ENCODE measurements at regions not wholly inside any gene's neighbourhood (a gene's known extent, or its start where the extent isn't known, plus 50 kb on each side); places are given as distances from the start of the nearest gene placed in this dataset.
"Not testable (repeated sequence)": the region's sequence is repeated elsewhere in the genome, so short reads cannot be mapped to it uniquely, and the experiment has no call there.

DNA sequence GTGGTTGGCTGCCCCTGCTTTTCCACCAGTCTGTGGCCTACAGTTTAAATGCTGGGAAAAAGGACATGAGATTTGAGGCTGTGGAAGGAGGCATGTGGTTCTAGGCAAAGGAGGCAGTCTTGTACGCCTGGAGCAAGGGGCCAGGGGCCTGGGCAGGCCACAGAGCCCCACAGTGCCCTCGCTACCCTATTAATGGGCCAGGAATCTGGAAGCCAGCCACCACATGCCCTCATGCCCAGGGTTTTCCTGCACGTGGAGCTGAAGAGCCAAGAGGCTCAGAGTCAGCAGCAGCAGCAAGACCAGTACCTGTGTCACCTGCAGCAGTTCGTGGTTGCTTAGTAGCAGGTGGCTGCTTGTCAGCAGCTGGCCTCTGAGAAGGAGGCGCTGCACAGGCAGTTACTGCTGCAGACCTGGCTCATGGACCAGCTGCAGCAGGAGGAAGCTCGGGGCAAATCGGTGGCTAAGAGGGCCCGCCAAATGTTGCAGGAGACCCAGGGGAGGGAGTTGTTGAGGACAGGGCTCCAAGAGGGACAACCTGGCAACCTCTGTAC lies 157.9 kb downstream of the GOLGA6L4 start:
- TF ChIP-seq, protein P1, sequence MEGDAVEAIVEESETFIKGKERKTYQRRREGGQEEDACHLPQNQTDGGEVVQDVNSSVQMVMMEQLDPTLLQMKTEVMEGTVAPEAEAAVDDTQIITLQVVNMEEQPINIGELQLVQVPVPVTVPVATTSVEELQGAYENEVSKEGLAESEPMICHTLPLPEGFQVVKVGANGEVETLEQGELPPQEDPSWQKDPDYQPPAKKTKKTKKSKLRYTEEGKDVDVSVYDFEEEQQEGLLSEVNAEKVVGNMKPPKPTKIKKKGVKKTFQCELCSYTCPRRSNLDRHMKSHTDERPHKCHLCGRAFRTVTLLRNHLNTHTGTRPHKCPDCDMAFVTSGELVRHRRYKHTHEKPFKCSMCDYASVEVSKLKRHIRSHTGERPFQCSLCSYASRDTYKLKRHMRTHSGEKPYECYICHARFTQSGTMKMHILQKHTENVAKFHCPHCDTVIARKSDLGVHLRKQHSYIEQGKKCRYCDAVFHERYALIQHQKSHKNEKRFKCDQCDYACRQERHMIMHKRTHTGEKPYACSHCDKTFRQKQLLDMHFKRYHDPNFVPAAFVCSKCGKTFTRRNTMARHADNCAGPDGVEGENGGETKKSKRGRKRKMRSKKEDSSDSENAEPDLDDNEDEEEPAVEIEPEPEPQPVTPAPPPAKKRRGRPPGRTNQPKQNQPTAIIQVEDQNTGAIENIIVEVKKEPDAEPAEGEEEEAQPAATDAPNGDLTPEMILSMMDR (IDR thresholded peaks at IDR 0.05), result not testable (repeated sequence)
- not testable (repeated sequence) for TF ChIP-seq POLR2AphosphoS5, EP300, POLR2A (IDR thresholded peaks at IDR 0.05)
